HEK293T (cell line): ENCODE measurements at regions not wholly inside any gene's neighbourhood (a gene's known extent, or its start where the extent isn't known, plus 50 kb on each side); places are given as distances from the start of the nearest gene placed in this dataset.

Source experiments
- BHLHE40 ChIP-seq: fragments of 450-650 bp; IDR thresholded peaks from 2 replicates; pipeline ENCODE4 v1.6.1; 2016; ENCODE audit warnings: mild to moderate bottlenecking, moderate library complexity, borderline replicate concordance
- CTBP1 ChIP-seq: fragments of 450-650 bp; IDR thresholded peaks from 2 replicates; pipeline ENCODE4 v1.6.1; 2016; ENCODE audit warnings: borderline replicate concordance
- ELF4 ChIP-seq: fragments of 450-650 bp; IDR thresholded peaks from 2 replicates; pipeline ENCODE4 v1.6.1; 2017; ENCODE audit warnings: antibody characterized with exemption
- FOXA1 ChIP-seq: fragments of 450-650 bp; IDR thresholded peaks from 2 replicates; pipeline ENCODE4 v1.6.1; 2016; ENCODE audit warnings: mild to moderate bottlenecking
- FOXK2 ChIP-seq: fragments of 450-650 bp; IDR thresholded peaks from 2 replicates; pipeline ENCODE4 v1.6.1; 2016; ENCODE audit warnings: mild to moderate bottlenecking
- FOXM1 ChIP-seq: fragments of 450-650 bp; IDR thresholded peaks from 2 replicates; pipeline ENCODE4 v1.6.1; 2017; ENCODE audit warnings: mild to moderate bottlenecking, borderline replicate concordance
- HDGF ChIP-seq: fragments of 450-650 bp; IDR thresholded peaks from 2 replicates; pipeline ENCODE4 v1.6.1; 2017; ENCODE audit warnings: antibody characterized with exemption, borderline replicate concordance
- L3MBTL2 ChIP-seq: fragments of 450-650 bp; conservative IDR thresholded peaks from 2 replicates; pipeline ENCODE4 v1.6.1; 2016; ENCODE audit warnings: mild to moderate bottlenecking
- LEF1 ChIP-seq: fragments of 450-650 bp; IDR thresholded peaks from 2 replicates; pipeline ENCODE4 v1.6.1; 2017; ENCODE audit warnings: mild to moderate bottlenecking, borderline replicate concordance
- NFRKB ChIP-seq: fragments of 450-650 bp; IDR thresholded peaks from 2 replicates; pipeline ENCODE4 v1.6.1; 2016; ENCODE audit warnings: mild to moderate bottlenecking, moderate library complexity
- PKNOX1 ChIP-seq: fragments of 450-650 bp; IDR thresholded peaks from 2 replicates; pipeline ENCODE4 v1.6.1; 2016
- SP1 ChIP-seq: fragments of 450-650 bp; IDR thresholded peaks from 2 replicates; pipeline ENCODE4 v1.6.1; 2017
- SUZ12 ChIP-seq: fragments of 450-650 bp; IDR thresholded peaks from 2 replicates; pipeline ENCODE4 v1.6.1; 2016; ENCODE audit warnings: mild to moderate bottlenecking
- ZNF384 ChIP-seq: fragments of 450-650 bp; IDR thresholded peaks from 2 replicates; pipeline ENCODE4 v1.6.1; 2016

- TF ChIP-seq FOXK2 (no peak), FOXM1 (no peak), SUZ12 (no peak), SP1 (no peak), HDGF (no peak), NFRKB (no peak), L3MBTL2 (no peak), PKNOX1 (no peak), ZNF384 (no peak), ELF4 (no peak), BHLHE40 (no peak), LEF1 (no peak), FOXA1 (no peak), CTBP1 (no peak)
Measured at GRCh38 chr9:129346046-129346445, 168.0 kb upstream of the IER5L start.
